Effector memory CD8-positive, alpha-beta T cell (primary cell): ENCODE measurements at regions not wholly inside any gene's neighbourhood (a gene's known extent, or its start where the extent isn't known, plus 50 kb on each side); places are given as distances from the start of the nearest gene placed in this dataset.

Experiments
- ATAC-seq: fragments of 150-1000 bp; cut with Tn5 transposase; replicated peaks from 2 replicates; pipeline ENCODE4 v1.10.0; 2021; ENCODE audit warnings: mild to moderate bottlenecking, moderate library complexity
- DNase-seq, 3 experiments: peaks; one replicate each; pipeline ENCODE4 v3.0.0; 2021
- H3K27ac Mint-ChIP-seq, 2 donors: one replicate each; pipeline ENCODE4 v1.8.0; 2022; ENCODE audit warnings: mild to moderate bottlenecking in 2 of 2, mixed read lengths in 2 of 2, moderate library complexity in 2 of 2
- H3K27me3 Mint-ChIP-seq, 2 donors: one replicate each; pipeline ENCODE4 v1.8.0; 2022; ENCODE audit warnings: mixed read lengths in 2 of 2
- H3K36me3 Mint-ChIP-seq: one replicate; pipeline ENCODE4 v1.8.0; 2022; ENCODE audit warnings: mild to moderate bottlenecking, moderate library complexity, mixed read lengths; ENCODE audit not compliant: insufficient read depth
- H3K4me1 Mint-ChIP-seq, 2 donors: one replicate each; pipeline ENCODE4 v1.8.0; 2022; ENCODE audit warnings: low read depth in 2 of 2, mixed read lengths in 2 of 2
- H3K4me3 Mint-ChIP-seq, 2 donors: one replicate each; pipeline ENCODE4 v1.8.0; 2022; ENCODE audit warnings: mild to moderate bottlenecking in 2 of 2, mixed read lengths in 2 of 2, moderate library complexity in 2 of 2
- H3K9me3 Mint-ChIP-seq, 2 donors: one replicate each; pipeline ENCODE4 v1.8.0; 2022; ENCODE audit warnings: mixed read lengths in 2 of 2

- Mint-ChIP-seq H3K27me3 (no peaks in the 10 kb centered on the region), H3K4me3 (no peak overlapping the region), H3K36me3 (no peaks in the 10 kb centered on the region), H3K4me1 (no peaks in the 10 kb centered on the region), H3K27ac (no peak overlapping the region), H3K9me3 (no peaks in the 10 kb centered on the region)
- ATAC-seq = no peak
- DNase-seq = no peak
Measured at GRCh38 chr6:100288311-100288710, 176.4 kb downstream of the SIM1 start.

- H3K4me1 Mint-ChIP-seq = peaks cover 0 to 4% of the 10 kb centered on the region in 2 donors
- H3K4me3 Mint-ChIP-seq = no peak overlapping the region
- no peaks in the 10 kb centered on the region for H3K36me3 Mint-ChIP-seq
- no peaks in the 10 kb centered on the region for H3K27me3 Mint-ChIP-seq
- ATAC-seq (no peak), DNase-seq (no peak)
- H3K27ac Mint-ChIP-seq = no peak overlapping the region
- no peaks in the 10 kb centered on the region for H3K9me3 Mint-ChIP-seq
Measured at GRCh38 chr6:100283285-100283684, 181.4 kb downstream of the SIM1 start.

- Mint-ChIP-seq H3K36me3 (no peaks in the 10 kb centered on the region), H3K4me3 (peak overlapping the region in 1 of 2 donors; percentile 13), H3K9me3 (no peaks in the 10 kb centered on the region), H3K4me1 (peaks cover 0 to 4% of the 10 kb centered on the region in 2 donors), H3K27ac (no peak overlapping the region), H3K27me3 (no peaks in the 10 kb centered on the region)
- ATAC-seq (no peak), DNase-seq (no peak)
Measured at GRCh38 chr6:100281471-100281901, 183.2 kb downstream of the SIM1 start.

- Mint-ChIP-seq H3K9me3 (no peaks in the 10 kb centered on the region), H3K36me3 (no peaks in the 10 kb centered on the region), H3K4me3 (no peak overlapping the region), H3K27me3 (no peaks in the 10 kb centered on the region), H3K4me1 (peaks cover 0 to 2% of the 10 kb centered on the region in 2 donors), H3K27ac (no peak overlapping the region)
- ATAC-seq = no peak
- DNase-seq = no peak
Measured at GRCh38 chr6:100276311-100277057, 188.2 kb downstream of the SIM1 start.

- Mint-ChIP-seq H3K4me1 (no peaks in the 10 kb centered on the region), H3K36me3 (no peaks in the 10 kb centered on the region), H3K27me3 (no peaks in the 10 kb centered on the region), H3K9me3 (no peaks in the 10 kb centered on the region), H3K4me3 (no peak overlapping the region), H3K27ac (no peak overlapping the region)
- ATAC-seq = no peak
- DNase-seq = no peak
Measured at GRCh38 chr6:100274147-100274546, 190.6 kb downstream of the SIM1 start.

- ATAC-seq = no peak
- Mint-ChIP-seq H3K4me1 (no peaks in the 10 kb centered on the region), H3K4me3 (no peak overlapping the region), H3K27ac (no peak overlapping the region), H3K27me3 (no peaks in the 10 kb centered on the region), H3K36me3 (no peaks in the 10 kb centered on the region), H3K9me3 (no peaks in the 10 kb centered on the region)
- no peak for DNase-seq
Measured at GRCh38 chr6:100271625-100272024, 193.1 kb downstream of the SIM1 start.

- Mint-ChIP-seq H3K9me3 (no peaks in the 10 kb centered on the region), H3K4me3 (no peak overlapping the region), H3K4me1 (no peaks in the 10 kb centered on the region), H3K27ac (no peak overlapping the region), H3K27me3 (no peaks in the 10 kb centered on the region), H3K36me3 (no peaks in the 10 kb centered on the region)
- DNase-seq = no peak
- ATAC-seq = no peak
Measured at GRCh38 chr6:100271202-100271601, 193.5 kb downstream of the SIM1 start.

GRCh38 chr6:100269189-100269588 lies 195.5 kb downstream of the SIM1 start:
- H3K4me3 Mint-ChIP-seq = no peak overlapping the region
- H3K27ac Mint-ChIP-seq = no peak overlapping the region
- DNase-seq (no peak), ATAC-seq (no peak)
- no peaks in the 10 kb centered on the region for H3K9me3 Mint-ChIP-seq
- H3K36me3 Mint-ChIP-seq = no peaks in the 10 kb centered on the region
- no peaks in the 10 kb centered on the region for H3K27me3 Mint-ChIP-seq
- H3K4me1 Mint-ChIP-seq = no peaks in the 10 kb centered on the region

GRCh38 chr6:100268326-100268725 lies 196.4 kb downstream of the SIM1 start:
- ATAC-seq (no peak), DNase-seq (no peak)
- H3K27me3 Mint-ChIP-seq = no peaks in the 10 kb centered on the region
- no peak overlapping the region for H3K4me3 Mint-ChIP-seq
- H3K4me1 Mint-ChIP-seq = no peaks in the 10 kb centered on the region
- H3K36me3 Mint-ChIP-seq = no peaks in the 10 kb centered on the region
- no peaks in the 10 kb centered on the region for H3K9me3 Mint-ChIP-seq
- no peak overlapping the region for H3K27ac Mint-ChIP-seq

- Mint-ChIP-seq H3K36me3 (no peaks in the 10 kb centered on the region), H3K9me3 (no peaks in the 10 kb centered on the region), H3K27ac (no peak overlapping the region), H3K27me3 (no peaks in the 10 kb centered on the region), H3K4me1 (no peaks in the 10 kb centered on the region), H3K4me3 (no peak overlapping the region)
- DNase-seq (no peak), ATAC-seq (no peak)
Measured at GRCh38 chr6:100267721-100268123, 197.0 kb downstream of the SIM1 start.

- Mint-ChIP-seq H3K27me3 (no peaks in the 10 kb centered on the region), H3K9me3 (no peaks in the 10 kb centered on the region), H3K4me3 (no peak overlapping the region), H3K36me3 (no peaks in the 10 kb centered on the region), H3K4me1 (no peaks in the 10 kb centered on the region), H3K27ac (no peak overlapping the region)
- no peak for DNase-seq
- ATAC-seq = no peak
Measured at GRCh38 chr6:100266494-100267401, 198.0 kb downstream of the SIM1 start.

GRCh38 chr6:100262086-100262485 lies 202.6 kb downstream of the SIM1 start:
- Mint-ChIP-seq H3K4me1 (peaks cover 0 to 14% of the 10 kb centered on the region in 2 donors), H3K27ac (no peak overlapping the region), H3K36me3 (no peaks in the 10 kb centered on the region), H3K4me3 (no peak overlapping the region), H3K27me3 (no peaks in the 10 kb centered on the region), H3K9me3 (no peaks in the 10 kb centered on the region)
- no peak for ATAC-seq
- DNase-seq = no peak

- H3K9me3 Mint-ChIP-seq = no peaks in the 10 kb centered on the region
- H3K27me3 Mint-ChIP-seq = no peaks in the 10 kb centered on the region
- peaks cover 0 to 14% of the 10 kb centered on the region in 2 donors for H3K4me1 Mint-ChIP-seq
- DNase-seq = no peak
- H3K4me3 Mint-ChIP-seq = no peak overlapping the region
- H3K27ac Mint-ChIP-seq = no peak overlapping the region
- H3K36me3 Mint-ChIP-seq = no peaks in the 10 kb centered on the region
- no peak for ATAC-seq
Measured at GRCh38 chr6:100261486-100261885, 203.2 kb downstream of the SIM1 start.

- no peak overlapping the region for H3K27ac Mint-ChIP-seq
- H3K27me3 Mint-ChIP-seq = no peaks in the 10 kb centered on the region
- no peaks in the 10 kb centered on the region for H3K36me3 Mint-ChIP-seq
- ATAC-seq (no peak), DNase-seq (no peak)
- H3K4me1 Mint-ChIP-seq = peaks cover 0 to 14% of the 10 kb centered on the region in 2 donors
- H3K9me3 Mint-ChIP-seq = no peaks in the 10 kb centered on the region
- no peak overlapping the region for H3K4me3 Mint-ChIP-seq
Measured at GRCh38 chr6:100260584-100260983, 204.1 kb downstream of the SIM1 start.
